HG03354 (cell line): ENCODE measurements at regions not wholly inside any gene's neighbourhood (a gene's known extent, or its start where the extent isn't known, plus 50 kb on each side); places are given as distances from the start of the nearest gene placed in this dataset.
A peak's percentile ranks its signal among the peaks of the same experiment; 100 is the strongest.

ENCODE experiments used
- ATAC-seq: cut with Tn5 transposase; IDR thresholded peaks from one replicate; pipeline ENCODE4 v1.9.1; 2021; ENCODE audit warnings: mild to moderate bottlenecking; ENCODE audit not compliant: unreplicated experiment, poor library complexity, severe bottlenecking

GRCh38 chr1:104402178-104402577 is 652.5 kb downstream of the AMY1C start:
- no peak for ATAC-seq

- no peak for ATAC-seq
Measured at GRCh38 chr1:104403883-104404282, 654.2 kb downstream of the AMY1C start.

- ATAC-seq = no peak
Measured at GRCh38 chr1:104406728-104407127, 657.0 kb downstream of the AMY1C start.

GRCh38 chr1:104408268-104408667 is 658.6 kb downstream of the AMY1C start:
- no peak for ATAC-seq

GRCh38 chr1:104435255-104435654 is 685.6 kb downstream of the AMY1C start:
- no peak for ATAC-seq

- ATAC-seq = no peak
Measured at GRCh38 chr1:104440011-104440410, 690.3 kb downstream of the AMY1C start.

- ATAC-seq = no peak
Measured at GRCh38 chr1:104456724-104457123, 707.0 kb downstream of the AMY1C start.

GRCh38 chr1:104459886-104460285 is 710.2 kb downstream of the AMY1C start:
- ATAC-seq = no peak

- no peak for ATAC-seq
Measured at GRCh38 chr1:104460880-104461279, 711.2 kb downstream of the AMY1C start.

- no peak for ATAC-seq
Measured at GRCh38 chr1:104463126-104463697, 713.5 kb downstream of the AMY1C start.

- no peak for ATAC-seq
Measured at GRCh38 chr1:104466068-104466467, 716.4 kb downstream of the AMY1C start.

GRCh38 chr1:104467590-104467989 is 717.9 kb downstream of the AMY1C start:
- peak; percentile 62 for ATAC-seq

- peak; percentile 76 for ATAC-seq
Measured at GRCh38 chr1:104468282-104468681, 718.6 kb downstream of the AMY1C start.

GRCh38 chr1:104476126-104476525 is 726.4 kb downstream of the AMY1C start:
- ATAC-seq = no peak

GRCh38 chr1:104488296-104489015 is 738.8 kb downstream of the AMY1C start:
- ATAC-seq = no peak

- ATAC-seq = no peak
Measured at GRCh38 chr1:104526158-104526795, 776.6 kb downstream of the AMY1C start.

- ATAC-seq = no peak
Measured at GRCh38 chr1:104531990-104532389, 782.3 kb downstream of the AMY1C start.

GRCh38 chr1:104574620-104575019 is 824.9 kb downstream of the AMY1C start:
- no peak for ATAC-seq

- no peak for ATAC-seq
Measured at GRCh38 chr1:104592926-104593325, 843.2 kb downstream of the AMY1C start.

GRCh38 chr1:104593413-104594187 is 843.9 kb downstream of the AMY1C start:
- peak; percentile 44 for ATAC-seq
